Keratinocyte (primary cell): ENCODE measurements at regions not wholly inside any gene's neighbourhood (a gene's known extent, or its start where the extent isn't known, plus 50 kb on each side); places are given as distances from the start of the nearest gene placed in this dataset.

Experiments used
- DNase-seq: peaks from one replicate; pipeline ENCODE4 v3.0.0-alpha.2; 2011; ENCODE audit warnings: low read depth, missing footprints, low spot score
- FAIRE-seq: peaks from 2 replicates; lab custom pipeline; 2011; peaks lifted over from hg19 to GRCh38; lab: Jason Lieb, UNC
- H2AFZ ChIP-seq: 2 replicates; pipeline ENCODE4 v1.6.0; 2012; ENCODE audit warnings: low read length, control low read depth, inconsistent platforms; ENCODE audit not compliant: control insufficient read depth
- H3K27ac ChIP-seq: 2 replicates; pipeline ENCODE4 v1.5.1; 2011; ENCODE audit warnings: low read length; ENCODE audit not compliant: control insufficient read depth, insufficient read depth
- H3K27me3 ChIP-seq: 3 replicates; pipeline ENCODE4 v1.6.0; 2011; ENCODE audit warnings: low read length; ENCODE audit not compliant: control insufficient read depth, insufficient read depth; ENCODE audit errors: extremely low read depth
- H3K36me3 ChIP-seq, 2 experiments: 2 replicates in 1 of 2; 3 replicates in 1 of 2; pipeline ENCODE4 v1.5.1; 2011; ENCODE audit warnings: low read length in 2 of 2, mild to moderate bottlenecking in 1 of 2; ENCODE audit not compliant: control insufficient read depth in 2 of 2, insufficient read depth in 2 of 2; ENCODE audit errors: extremely low read depth in 1 of 2
- H3K4me1 ChIP-seq: 3 replicates; pipeline ENCODE4 v1.5.1; 2011; ENCODE audit warnings: low read length; ENCODE audit not compliant: control insufficient read depth, insufficient read depth; ENCODE audit errors: extremely low read depth
- H3K4me2 ChIP-seq: 3 replicates; pipeline ENCODE4 v1.6.0; 2011; ENCODE audit warnings: low read depth, low read length; ENCODE audit not compliant: control insufficient read depth, insufficient read depth; ENCODE audit errors: extremely low read depth
- H3K4me3 ChIP-seq, 3 experiments: fragments of 200-600 bp in 1 of 3; sonication (generic) in 1 of 3; 2 replicates in 2 of 3; 3 replicates in 1 of 3; pipeline ENCODE4 v1.5.1; 2011 to 2016; ENCODE audit warnings: low read length in 3 of 3, mild to moderate bottlenecking in 3 of 3, control low read depth in 2 of 3, inconsistent platforms in 1 of 3, low read depth in 1 of 3, mixed read lengths in 1 of 3, mixed run types in 1 of 3, moderate library complexity in 1 of 3; ENCODE audit not compliant: control insufficient read depth in 2 of 3, insufficient read depth in 2 of 3; ENCODE audit errors: extremely low read depth in 1 of 3
- H3K79me2 ChIP-seq: 2 replicates; pipeline ENCODE4 v1.6.0; 2012; ENCODE audit warnings: low read length; ENCODE audit not compliant: control insufficient read depth, insufficient read depth
- H3K9ac ChIP-seq: 3 replicates; pipeline ENCODE4 v1.6.0; 2011; ENCODE audit warnings: low read length; ENCODE audit not compliant: control insufficient read depth, insufficient read depth; ENCODE audit errors: extremely low read depth
- H3K9me1 ChIP-seq: 3 replicates; pipeline ENCODE4 v1.6.0; 2011; ENCODE audit warnings: low read length; ENCODE audit not compliant: control insufficient read depth, insufficient read depth; ENCODE audit errors: extremely low read depth
- H3K9me3 ChIP-seq: 2 replicates; pipeline ENCODE4 v1.5.1; 2012; ENCODE audit warnings: low read depth, low read length; ENCODE audit not compliant: control insufficient read depth
- H4K20me1 ChIP-seq: 3 replicates; pipeline ENCODE4 v1.6.0; 2011; ENCODE audit warnings: low read length; ENCODE audit not compliant: control insufficient read depth, insufficient read depth; ENCODE audit errors: extremely low read depth
- CTCF ChIP-seq, 3 experiments: IDR thresholded peaks in 1 of 3; conservative IDR thresholded peaks in 1 of 3; optimal IDR thresholded peaks in 1 of 3; 2 replicates in 2 of 3; 3 replicates in 1 of 3; pipeline versions ENCODE3 to v1.5.1; 2011; ENCODE audit warnings: low read length in 3 of 3, mild to moderate bottlenecking in 3 of 3, moderate library complexity in 2 of 3, control low read depth in 1 of 3, inconsistent platforms in 1 of 3; ENCODE audit not compliant: insufficient read depth in 2 of 3; ENCODE audit errors: extremely low read depth in 1 of 3
- EZH2 ChIP-seq: IDR thresholded peaks from one replicate; pipeline ENCODE4 v1.6.1; 2012; ENCODE audit warnings: inconsistent platforms, mild to moderate bottlenecking, low read length, moderate library complexity
- dilution Hi-C: fragments of 300-500 bp; cut with MboI; formaldehyde crosslinking; loops from one replicate; pipeline ENCODE4 v1.7.0; 2020; ENCODE audit warnings: low sequenced_read_pairs; ENCODE audit not compliant: extremely low pct_ligation_motif_present

- Histone ChIP-seq H3K4me2 (no peak overlapping the region), H3K4me1 (no peaks in the 10 kb centered on the region), H4K20me1 (no peaks in the 10 kb centered on the region), H2AFZ (no peak overlapping the region), H3K36me3 (peaks cover 0 to 13% of the 10 kb centered on the region in 2 experiments), H3K27ac (no peak overlapping the region), H3K9me1 (no peaks in the 10 kb centered on the region), H3K27me3 (no peaks in the 10 kb centered on the region), H3K9me3 (no peaks in the 10 kb centered on the region), H3K79me2 (no peaks in the 10 kb centered on the region), H3K9ac (no peak overlapping the region), H3K4me3 (no peak overlapping the region)
- TF ChIP-seq EZH2 = no peak
- no peak for TF ChIP-seq CTCF (optimal IDR thresholded peaks at IDR 0.05 in 1 of 3, IDR thresholded peaks at IDR 0.05 in 1 of 3, conservative IDR thresholded peaks at IDR 0.05 in 1 of 3; ENCODE audit: extremely low read depth in 1 of 3, insufficient read depth in 2 of 3, low read length in 3 of 3)
- DNase-seq (no peak), FAIRE-seq (no peak)
- dilution Hi-C loops = no loop called here
These were observed 236.4 kb upstream of the RGS6 start for GRCh38 chr14:71695611-71696350.

GRCh38 chr14:71698027-71698426 is 234.2 kb upstream of the RGS6 start:
- DNase-seq = no peak
- no peak overlapping the region for H3K4me3 ChIP-seq
- H3K4me2 ChIP-seq = no peak overlapping the region
- H3K27ac ChIP-seq = no peak overlapping the region
- no peaks in the 10 kb centered on the region for H3K9me3 ChIP-seq
- no peak overlapping the region for H2AFZ ChIP-seq
- H3K36me3 ChIP-seq = peaks cover 0 to 3% of the 10 kb centered on the region in 2 experiments
- no peak for FAIRE-seq
- no peaks in the 10 kb centered on the region for H3K9me1 ChIP-seq
- TF ChIP-seq CTCF (optimal IDR thresholded peaks at IDR 0.05 in 1 of 3, IDR thresholded peaks at IDR 0.05 in 1 of 3, conservative IDR thresholded peaks at IDR 0.05 in 1 of 3; ENCODE audit: extremely low read depth in 1 of 3, insufficient read depth in 2 of 3, low read length in 3 of 3) = no peak
- no peak for TF ChIP-seq EZH2
- H3K4me1 ChIP-seq = peaks cover 17% of the 10 kb centered on the region
- dilution Hi-C loops = no loop called here
- H3K79me2 ChIP-seq = no peaks in the 10 kb centered on the region
- no peaks in the 10 kb centered on the region for H3K27me3 ChIP-seq
- no peak overlapping the region for H3K9ac ChIP-seq
- H4K20me1 ChIP-seq = no peaks in the 10 kb centered on the region
